Cardiac fibroblast (primary cell): ENCODE measurements at regions not wholly inside any gene's neighbourhood (a gene's known extent, or its start where the extent isn't known, plus 50 kb on each side); places are given as distances from the start of the nearest gene placed in this dataset.
A peak's percentile ranks its signal among the peaks of the same experiment; 100 is the strongest.

Experiments used
- DNase-seq, 2 donors: peaks; one replicate each; pipeline versions ENCODE4 v3.0.0 to v3.0.0-alpha.2; 2010; ENCODE audit warnings: low read depth in 2 of 2
- H3K4me3 ChIP-seq, 2 donors: replicated peaks in 1 of 2; 1 replicate in 1 of 2; 2 replicates in 1 of 2; pipeline ENCODE4 v1.5.1; 2011; ENCODE audit warnings: low read depth in 2 of 2, low read length in 2 of 2, mild to moderate bottlenecking in 2 of 2, moderate library complexity in 1 of 2
- TF ChIP-seq, protein P1 (sequence below): IDR thresholded peaks from one replicate; pipeline ENCODE4 v1.5.1; 2011; ENCODE audit warnings: low read depth, mild to moderate bottlenecking, low read length, inconsistent platforms

DNA sequence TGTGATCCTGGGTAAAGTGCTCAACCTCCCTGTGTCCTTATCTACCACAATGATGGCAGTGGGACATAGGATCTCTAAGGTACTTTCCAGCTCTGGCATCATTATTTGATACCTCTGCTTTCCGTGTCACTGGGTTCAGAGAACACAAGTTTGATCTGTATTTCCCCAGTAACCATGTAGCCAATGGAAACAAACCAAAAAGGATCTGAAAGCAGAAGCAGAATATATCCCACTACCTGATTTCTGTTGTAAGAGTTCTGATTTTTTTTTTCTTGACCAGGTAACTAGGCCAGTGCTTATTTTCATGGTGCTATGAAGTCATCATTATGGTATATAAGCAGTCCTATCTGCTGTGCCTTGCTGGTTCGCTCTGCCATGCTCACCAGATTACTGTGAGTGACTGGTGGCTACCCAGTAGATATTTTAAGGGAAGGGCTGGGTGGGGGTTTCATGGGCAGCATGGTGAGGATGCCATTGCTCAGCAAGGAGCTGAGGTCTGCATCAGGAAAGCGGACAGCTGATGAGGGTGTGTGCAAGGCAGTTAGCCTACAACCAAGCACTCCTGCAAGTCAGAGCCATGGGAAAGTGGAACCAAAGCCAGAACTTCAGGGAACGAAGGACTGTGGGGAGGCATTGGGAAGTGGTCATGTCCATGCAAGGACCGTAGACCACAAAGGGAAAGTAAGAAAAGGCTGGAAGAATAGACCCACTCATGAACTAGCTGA lies 104.9 kb upstream of the EDEM3 start:
- no peak overlapping the region for H3K4me3 ChIP-seq
- TF ChIP-seq, protein P1, sequence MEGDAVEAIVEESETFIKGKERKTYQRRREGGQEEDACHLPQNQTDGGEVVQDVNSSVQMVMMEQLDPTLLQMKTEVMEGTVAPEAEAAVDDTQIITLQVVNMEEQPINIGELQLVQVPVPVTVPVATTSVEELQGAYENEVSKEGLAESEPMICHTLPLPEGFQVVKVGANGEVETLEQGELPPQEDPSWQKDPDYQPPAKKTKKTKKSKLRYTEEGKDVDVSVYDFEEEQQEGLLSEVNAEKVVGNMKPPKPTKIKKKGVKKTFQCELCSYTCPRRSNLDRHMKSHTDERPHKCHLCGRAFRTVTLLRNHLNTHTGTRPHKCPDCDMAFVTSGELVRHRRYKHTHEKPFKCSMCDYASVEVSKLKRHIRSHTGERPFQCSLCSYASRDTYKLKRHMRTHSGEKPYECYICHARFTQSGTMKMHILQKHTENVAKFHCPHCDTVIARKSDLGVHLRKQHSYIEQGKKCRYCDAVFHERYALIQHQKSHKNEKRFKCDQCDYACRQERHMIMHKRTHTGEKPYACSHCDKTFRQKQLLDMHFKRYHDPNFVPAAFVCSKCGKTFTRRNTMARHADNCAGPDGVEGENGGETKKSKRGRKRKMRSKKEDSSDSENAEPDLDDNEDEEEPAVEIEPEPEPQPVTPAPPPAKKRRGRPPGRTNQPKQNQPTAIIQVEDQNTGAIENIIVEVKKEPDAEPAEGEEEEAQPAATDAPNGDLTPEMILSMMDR, result no peak

DNA sequence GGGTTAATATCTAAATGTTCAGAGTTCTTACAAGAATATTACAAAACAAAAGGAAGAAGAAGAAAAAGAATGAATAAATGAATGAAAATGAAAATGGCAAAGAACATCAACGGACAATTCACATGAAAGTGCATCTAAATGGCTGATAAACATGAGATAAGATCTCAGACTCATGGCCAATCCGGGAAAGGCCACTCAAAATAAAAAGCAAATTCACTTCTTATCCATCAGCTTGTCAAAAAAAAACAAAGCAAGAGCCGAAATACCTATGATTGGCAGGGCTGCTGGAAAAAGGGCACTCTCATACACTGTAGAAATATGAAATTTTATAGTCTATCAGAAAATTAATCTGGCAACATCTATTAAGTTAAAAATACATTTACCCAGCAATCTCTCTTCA lies 103.6 kb upstream of the EDEM3 start:
- no peak for DNase-seq
- TF ChIP-seq, protein P1, result no peak
- no peak overlapping the region for H3K4me3 ChIP-seq

More for the DNA sequence above, 104.9 kb upstream of the EDEM3 start:
- no peak for DNase-seq

DNA sequence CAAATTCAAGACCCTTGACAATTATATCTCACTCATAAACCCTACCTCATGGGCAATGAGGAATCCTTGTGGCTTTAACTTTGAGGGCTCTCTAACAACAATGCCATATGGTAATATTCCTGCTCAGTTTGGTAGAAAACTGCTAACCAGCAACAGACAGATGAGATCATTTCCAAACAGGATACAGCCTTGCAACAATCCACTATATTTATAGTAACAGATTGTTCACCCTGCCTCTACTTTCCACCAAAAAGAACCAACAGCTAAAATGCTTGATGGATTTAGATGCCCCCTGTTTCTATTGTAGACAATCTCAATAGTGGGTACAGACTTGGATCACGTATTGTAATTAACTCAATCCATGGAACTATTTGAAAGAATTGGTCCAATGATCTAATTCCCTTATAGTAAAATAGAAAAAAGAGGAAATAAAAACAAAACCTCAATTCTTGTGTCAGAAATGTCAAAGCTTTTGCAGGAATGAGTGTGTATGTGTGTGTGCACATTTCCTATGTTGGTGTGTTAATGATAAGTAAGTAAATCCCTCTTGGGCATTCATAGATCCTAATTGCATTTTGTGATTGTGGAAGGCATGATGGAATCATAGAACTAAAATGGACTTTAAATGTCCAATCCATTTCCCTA lies 100.0 kb upstream of the EDEM3 start:
- TF ChIP-seq, protein P1, result no peak
- no peak overlapping the region for H3K4me3 ChIP-seq
- DNase-seq, result peak; percentile 54 to 72

DNA sequence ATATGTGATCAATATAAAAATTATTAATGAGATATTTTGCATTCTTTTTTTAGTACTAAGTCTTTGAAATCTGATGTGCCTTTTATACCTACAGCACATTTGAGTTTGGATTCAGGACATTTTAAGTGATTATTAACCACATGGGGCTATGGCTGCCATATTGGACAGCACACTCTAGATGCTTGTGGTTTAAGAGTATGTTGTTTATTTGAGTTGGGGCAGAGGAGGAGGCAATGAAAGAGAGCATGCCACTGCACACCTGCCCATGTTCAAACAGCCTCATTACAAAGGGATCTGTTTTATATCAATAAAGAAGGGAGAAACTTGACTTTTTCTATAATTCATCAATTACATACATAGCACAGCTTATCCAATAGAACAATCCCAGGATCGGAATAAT lies 99.4 kb upstream of the EDEM3 start:
- H3K4me3 ChIP-seq, result no peak overlapping the region
- TF ChIP-seq, protein P1, result no peak
- no peak for DNase-seq

DNA sequence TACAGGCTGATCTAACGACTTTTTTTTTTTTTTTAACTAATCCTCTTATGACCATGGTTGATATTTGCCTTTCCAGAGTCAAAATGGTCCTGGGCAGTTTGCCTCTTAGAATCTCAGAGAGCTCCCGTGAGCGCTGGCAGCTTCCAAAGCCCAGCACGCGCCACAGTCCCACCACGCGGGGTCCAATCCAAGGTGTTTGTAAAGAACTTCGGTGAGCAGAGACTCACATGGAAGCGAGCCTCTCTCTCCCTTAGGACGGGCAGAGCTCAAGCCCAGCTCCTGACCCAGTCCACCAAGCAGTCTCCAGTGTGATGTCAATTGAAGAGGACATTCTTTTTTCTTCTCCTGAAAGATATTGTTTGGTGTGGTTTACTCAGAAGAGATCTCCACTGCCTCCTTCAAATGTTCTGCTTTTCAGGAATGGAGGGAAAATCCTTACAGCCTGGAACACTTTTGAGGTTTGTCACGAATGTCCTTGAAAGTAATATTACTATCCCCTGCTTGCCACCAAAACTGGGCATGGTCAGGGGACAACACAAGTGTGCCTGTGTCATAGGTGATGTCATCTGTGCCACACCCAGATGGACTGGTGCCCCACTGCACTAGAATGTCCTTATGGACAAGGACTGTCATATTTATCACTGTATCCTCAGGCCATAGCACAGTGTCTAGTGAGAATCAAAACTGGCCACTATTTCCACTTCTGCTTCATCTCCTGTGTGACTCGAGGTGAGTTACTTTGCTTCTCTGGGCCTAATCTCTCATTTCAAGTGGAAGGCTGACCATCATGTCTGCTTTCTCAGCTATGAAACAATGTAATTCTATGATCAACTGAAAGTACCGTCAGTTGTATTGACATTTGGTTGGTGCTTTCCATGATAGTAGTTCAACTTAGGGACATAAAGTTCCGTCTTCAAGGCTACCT lies 97.4 kb upstream of the EDEM3 start:
- TF ChIP-seq, protein P1, result no peak
- DNase-seq, result no peak
- H3K4me3 ChIP-seq, result no peak overlapping the region

DNA sequence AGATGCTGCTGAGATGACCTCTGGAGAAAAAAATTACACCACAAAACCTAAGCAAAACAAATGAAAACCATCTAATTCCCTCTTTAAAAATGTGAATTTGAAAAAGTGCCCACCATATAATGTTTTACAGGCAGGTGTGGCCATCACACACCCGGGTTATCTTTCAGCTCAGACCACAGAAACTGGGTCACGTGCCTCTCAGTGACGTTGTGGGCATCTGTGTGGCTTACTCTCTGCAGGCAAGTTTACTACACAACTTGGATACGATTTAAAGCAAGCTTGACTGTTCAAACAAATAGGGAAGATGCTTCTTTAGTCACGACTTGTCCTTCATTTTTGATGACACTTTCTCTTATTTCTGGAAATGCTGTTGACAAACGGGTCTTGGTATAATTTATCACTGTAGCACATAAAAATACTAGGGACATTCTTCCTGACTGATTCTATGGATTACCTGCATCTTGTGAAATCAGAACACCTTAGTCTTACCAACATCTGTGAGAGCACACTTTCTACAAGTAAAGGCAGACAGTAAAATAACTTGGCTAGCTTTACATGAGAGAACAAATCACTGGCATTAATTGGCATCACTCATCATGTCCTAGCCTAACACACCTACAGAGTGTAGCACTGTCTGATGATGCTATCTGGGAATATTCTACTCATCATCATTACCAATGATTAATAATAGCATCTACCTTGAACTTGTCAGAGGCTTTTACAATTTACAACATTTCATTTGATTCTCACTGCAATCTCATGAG lies 89.3 kb upstream of the EDEM3 start:
- no peak overlapping the region for H3K4me3 ChIP-seq
- no peak for DNase-seq
- TF ChIP-seq, protein P1, result no peak
